HG02870 (cell line): ENCODE measurements at regions not wholly inside any gene's neighbourhood (a gene's known extent, or its start where the extent isn't known, plus 50 kb on each side); places are given as distances from the start of the nearest gene placed in this dataset.

Experiments used
- ATAC-seq: cut with Tn5 transposase; IDR thresholded peaks from one replicate; pipeline ENCODE4 v1.9.1; 2021; ENCODE audit warnings: mild to moderate bottlenecking, moderate library complexity; ENCODE audit not compliant: unreplicated experiment

DNA sequence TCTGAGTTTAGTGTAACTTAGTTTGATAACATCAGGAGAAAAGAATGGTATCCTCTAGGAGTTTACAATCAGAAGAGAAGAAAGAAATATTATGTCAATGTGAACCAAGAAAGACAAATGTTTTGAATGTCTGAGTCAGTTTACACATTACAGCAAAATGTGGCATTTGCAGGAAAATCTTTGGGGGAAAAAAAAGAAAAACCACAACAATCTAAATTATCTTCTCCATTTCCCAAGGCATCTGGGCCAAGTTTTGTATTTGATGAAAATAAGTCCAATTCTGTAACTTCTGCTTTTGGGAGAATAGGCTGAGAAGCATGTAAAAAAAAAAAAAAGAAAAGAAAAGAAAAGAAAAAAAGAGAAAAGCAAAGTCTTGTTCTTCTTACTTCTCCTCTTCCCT is 58.8 kb upstream of the FLRT2 start:
- ATAC-seq, result no peak

DNA sequence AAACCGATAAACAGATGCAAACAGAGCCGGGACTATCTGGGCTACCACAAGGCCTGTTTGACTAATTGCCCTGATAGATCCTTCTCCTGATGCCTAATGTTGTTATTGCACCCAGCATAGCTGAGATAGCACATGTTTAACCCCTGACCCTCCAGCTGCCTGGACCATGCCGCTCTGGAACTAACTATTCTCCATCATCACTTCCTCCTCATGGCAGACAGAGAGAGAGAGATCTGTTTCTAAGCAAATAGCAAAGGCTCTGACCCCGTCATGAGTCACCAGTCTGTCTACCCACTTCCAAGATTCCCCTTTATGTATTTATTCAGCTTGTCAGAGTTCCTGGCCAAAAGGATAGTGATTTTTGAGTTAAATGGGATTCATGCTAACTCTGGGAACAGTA is 58.2 kb upstream of the FLRT2 start:
- ATAC-seq, result no peak

- ATAC-seq, result no peak
Measured at GRCh38 chr14:85474431-85474830, 55.5 kb upstream of the FLRT2 start.

- no peak for ATAC-seq
Measured at GRCh38 chr14:85475113-85475512, 54.8 kb upstream of the FLRT2 start.

GRCh38 chr14:85479306-85479705 is 50.6 kb upstream of the FLRT2 start:
- no peak for ATAC-seq

DNA sequence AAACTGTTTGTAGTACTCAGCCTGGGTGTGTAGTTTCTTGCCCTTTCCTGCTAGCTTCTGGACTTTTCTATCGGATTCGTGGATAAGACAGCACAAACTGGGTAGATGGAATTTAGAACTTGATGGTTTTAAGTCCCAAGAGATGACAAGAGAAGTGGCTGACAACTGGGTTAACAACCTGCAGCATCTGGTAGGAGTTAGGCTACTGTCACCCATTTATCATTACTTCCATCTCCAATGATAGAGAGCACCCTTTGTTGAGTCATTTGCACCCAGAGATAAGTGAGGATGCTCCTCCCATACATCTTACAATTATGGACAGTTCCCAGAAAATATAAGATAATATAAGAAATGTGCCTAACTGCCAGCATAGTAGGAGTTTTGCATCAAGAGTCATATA is 50.2 kb upstream of the FLRT2 start:
- no peak for ATAC-seq
